Liver (tissue), 3 donors: ENCODE measurements at regions not wholly inside any gene's neighbourhood (a gene's known extent, or its start where the extent isn't known, plus 50 kb on each side); places are given as distances from the start of the nearest gene placed in this dataset.

ENCODE experiments used
- ATF3 ChIP-seq: IDR thresholded peaks from 2 replicates; pipeline ENCODE4 v1.6.1; 2016; ENCODE audit warnings: antibody characterized with exemption
- CTCF ChIP-seq: fragments of 150-350 bp; IDR thresholded peaks from 2 replicates; pipeline ENCODE4 v1.5.1; 2017; ENCODE audit warnings: improper control_type of control experiment, low read depth, low read length; ENCODE audit not compliant: missing input control
- EGR1 ChIP-seq, 2 donors: IDR thresholded peaks; 2 replicates each; pipeline ENCODE4 v1.6.1; 2016 to 2018; ENCODE audit warnings: antibody characterized with exemption in 2 of 2, low read depth in 2 of 2
- GABPA ChIP-seq, 2 donors: IDR thresholded peaks in 1 of 2; conservative IDR thresholded peaks in 1 of 2; 2 replicates each; pipeline ENCODE4 v1.6.1; 2016; ENCODE audit warnings: antibody characterized with exemption in 2 of 2, mild to moderate bottlenecking in 1 of 2, moderate library complexity in 1 of 2
- JUND ChIP-seq, 2 donors: IDR thresholded peaks; 2 replicates each; pipeline ENCODE4 v1.6.1; 2016; ENCODE audit warnings: antibody characterized with exemption in 2 of 2
- MAX ChIP-seq: IDR thresholded peaks from 2 replicates; pipeline ENCODE4 v1.6.1; 2016; ENCODE audit warnings: antibody characterized with exemption
- NR2F2 ChIP-seq: IDR thresholded peaks from 2 replicates; pipeline ENCODE4 v1.6.1; 2016; ENCODE audit warnings: antibody characterized with exemption
- RAD21 ChIP-seq, 2 donors: IDR thresholded peaks; 2 replicates each; pipeline ENCODE4 v1.6.1; 2016; ENCODE audit warnings: antibody characterized with exemption in 2 of 2, mild to moderate bottlenecking in 2 of 2
- REST ChIP-seq: IDR thresholded peaks from 2 replicates; pipeline ENCODE4 v1.6.1; 2016; ENCODE audit warnings: antibody characterized with exemption, mild to moderate bottlenecking
- RXRA ChIP-seq, 2 donors: IDR thresholded peaks; 2 replicates each; pipeline ENCODE4 v1.6.1; 2017 to 2018; ENCODE audit warnings: antibody characterized with exemption in 2 of 2, mild to moderate bottlenecking in 1 of 2
- SP1 ChIP-seq: IDR thresholded peaks from 2 replicates; pipeline ENCODE4 v1.6.1; 2018; ENCODE audit warnings: antibody characterized with exemption, mild to moderate bottlenecking
- TAF1 ChIP-seq: conservative IDR thresholded peaks from 2 replicates; pipeline ENCODE4 v1.6.1; 2016; ENCODE audit warnings: antibody characterized with exemption, mild to moderate bottlenecking
- YY1 ChIP-seq: IDR thresholded peaks from 2 replicates; pipeline ENCODE4 v1.6.1; 2016; ENCODE audit warnings: antibody characterized with exemption, mild to moderate bottlenecking
- TF ChIP-seq, protein P1 (sequence below): IDR thresholded peaks from 2 replicates; pipeline ENCODE4 v1.6.1; 2016; ENCODE audit warnings: antibody characterized with exemption
- donor health status: healthy.
- donor health status: healthy.

DNA sequence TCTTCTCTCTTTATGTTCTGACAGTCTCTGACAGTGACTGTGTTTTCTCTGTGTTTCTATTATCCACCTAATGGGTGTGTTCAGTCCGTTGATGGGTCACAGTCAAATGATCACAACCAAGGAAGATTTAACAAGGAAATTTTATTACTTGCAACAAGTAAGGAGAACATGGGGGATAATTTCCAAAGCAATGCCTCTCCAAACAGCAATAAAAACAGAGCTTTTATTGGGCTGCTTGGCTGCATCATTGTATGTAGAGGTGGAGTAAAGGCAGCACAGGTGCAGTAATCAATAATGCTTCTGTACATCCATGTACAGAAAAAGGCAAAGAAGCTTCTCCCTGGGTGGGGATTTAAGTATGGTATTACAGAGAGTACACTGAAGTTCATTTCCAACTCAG is 1525.6 kb downstream of the REEP3 start:
- no peak for TF ChIP-seq EGR1 (IDR thresholded peaks at IDR 0.05; ENCODE audit: low read depth in 2 of 2)
- TF ChIP-seq MAX = no peak
- no peak for TF ChIP-seq CTCF
- no peak for TF ChIP-seq TAF1
- no peak for TF ChIP-seq RAD21 (IDR thresholded peaks at IDR 0.05)
- TF ChIP-seq ATF3 = no peak
- no peak for TF ChIP-seq YY1
- no peak for TF ChIP-seq SP1
- TF ChIP-seq, protein P1, sequence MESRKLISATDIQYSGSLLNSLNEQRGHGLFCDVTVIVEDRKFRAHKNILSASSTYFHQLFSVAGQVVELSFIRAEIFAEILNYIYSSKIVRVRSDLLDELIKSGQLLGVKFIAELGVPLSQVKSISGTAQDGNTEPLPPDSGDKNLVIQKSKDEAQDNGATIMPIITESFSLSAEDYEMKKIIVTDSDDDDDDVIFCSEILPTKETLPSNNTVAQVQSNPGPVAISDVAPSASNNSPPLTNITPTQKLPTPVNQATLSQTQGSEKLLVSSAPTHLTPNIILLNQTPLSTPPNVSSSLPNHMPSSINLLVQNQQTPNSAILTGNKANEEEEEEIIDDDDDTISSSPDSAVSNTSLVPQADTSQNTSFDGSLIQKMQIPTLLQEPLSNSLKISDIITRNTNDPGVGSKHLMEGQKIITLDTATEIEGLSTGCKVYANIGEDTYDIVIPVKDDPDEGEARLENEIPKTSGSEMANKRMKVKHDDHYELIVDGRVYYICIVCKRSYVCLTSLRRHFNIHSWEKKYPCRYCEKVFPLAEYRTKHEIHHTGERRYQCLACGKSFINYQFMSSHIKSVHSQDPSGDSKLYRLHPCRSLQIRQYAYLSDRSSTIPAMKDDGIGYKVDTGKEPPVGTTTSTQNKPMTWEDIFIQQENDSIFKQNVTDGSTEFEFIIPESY = no peak
- no peak for TF ChIP-seq JUND (IDR thresholded peaks at IDR 0.05)
- no peak for TF ChIP-seq GABPA (IDR thresholded peaks at IDR 0.05 in 1 of 2, conservative IDR thresholded peaks at IDR 0.05 in 1 of 2)
- TF ChIP-seq RXRA (IDR thresholded peaks at IDR 0.05) = no peak
- no peak for TF ChIP-seq NR2F2
- no peak for TF ChIP-seq REST
